KMS-11 (cell line): ENCODE measurements at regions not wholly inside any gene's neighbourhood (a gene's known extent, or its start where the extent isn't known, plus 50 kb on each side); places are given as distances from the start of the nearest gene placed in this dataset.

Experiments used
- H2AFZ ChIP-seq: fragments of 200-600 bp; sonication (generic); 2 replicates; pipeline ENCODE4 v1.6.1; 2016; ENCODE audit warnings: antibody characterized with exemption, mixed run types, low read depth
- H3K27ac ChIP-seq: fragments of 200-600 bp; sonication (generic); 2 replicates; pipeline ENCODE4 v1.6.1; 2016; ENCODE audit warnings: mild to moderate bottlenecking, mixed run types
- H3K27me3 ChIP-seq: fragments of 200-600 bp; sonication (generic); 2 replicates; pipeline ENCODE4 v1.6.1; 2017; ENCODE audit warnings: mild to moderate bottlenecking, low read depth, mixed run types, moderate library complexity; ENCODE audit not compliant: insufficient read depth
- H3K36me3 ChIP-seq: fragments of 200-600 bp; sonication (generic); 2 replicates; pipeline ENCODE4 v1.6.1; 2017; ENCODE audit warnings: mild to moderate bottlenecking, mixed run types; ENCODE audit not compliant: insufficient read depth
- H3K4me1 ChIP-seq: fragments of 200-600 bp; sonication (generic); 2 replicates; pipeline ENCODE4 v1.6.1; 2016; ENCODE audit warnings: mild to moderate bottlenecking, low read depth, mixed run types; ENCODE audit not compliant: poor library complexity, severe bottlenecking
- H3K4me2 ChIP-seq: fragments of 200-600 bp; sonication (generic); 2 replicates; pipeline ENCODE4 v1.7.0; 2016; ENCODE audit warnings: mild to moderate bottlenecking, mixed run types
- H3K4me3 ChIP-seq: fragments of 200-600 bp; sonication (generic); IDR thresholded peaks from 2 replicates; pipeline ENCODE4 v1.6.1; 2017; ENCODE audit warnings: low read depth, low read length, mixed read lengths; ENCODE audit not compliant: insufficient read depth
- H3K79me2 ChIP-seq: fragments of 200-600 bp; sonication (generic); 2 replicates; pipeline ENCODE4 v1.6.1; 2016; ENCODE audit warnings: low read depth, mixed run types; ENCODE audit not compliant: insufficient read depth
- H3K9ac ChIP-seq: fragments of 200-600 bp; sonication (generic); 2 replicates; pipeline ENCODE4 v1.6.1; 2016; ENCODE audit warnings: mild to moderate bottlenecking, mixed run types
- H4K20me1 ChIP-seq: fragments of 200-600 bp; sonication (generic); 2 replicates; pipeline ENCODE4 v1.6.1; 2016; ENCODE audit warnings: mild to moderate bottlenecking, mixed run types; ENCODE audit not compliant: insufficient read depth
- TF ChIP-seq, protein P1 (sequence below): fragments of 200-600 bp; sonication (generic); conservative IDR thresholded peaks from 2 replicates; pipeline ENCODE4 v1.6.1; 2017; ENCODE audit warnings: low read depth, mild to moderate bottlenecking, antibody characterized with exemption, low read length, moderate library complexity, mixed read lengths

DNA sequence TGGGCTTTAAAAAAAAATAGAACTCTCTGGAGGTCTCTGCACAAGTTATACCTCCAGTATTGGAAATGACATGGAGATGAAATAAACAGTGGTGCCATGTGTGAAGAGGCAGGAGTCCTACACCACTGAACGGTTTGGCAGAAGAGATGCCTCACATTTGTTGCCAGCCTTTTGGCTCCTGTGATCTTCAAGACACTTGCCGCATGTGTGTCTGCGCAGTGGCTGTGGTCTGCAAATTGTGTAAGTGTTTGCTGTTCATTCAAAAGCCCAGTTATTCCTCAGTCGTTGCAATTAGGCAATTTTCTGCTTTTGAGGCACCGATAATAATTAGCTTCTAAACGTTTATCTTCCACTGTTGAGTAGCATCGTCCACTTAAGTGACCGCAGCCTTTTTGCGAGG, 319.1 kb downstream of the BRD1 start:
- no peaks in the 10 kb centered on the region for H3K4me1 ChIP-seq
- TF ChIP-seq, protein P1, sequence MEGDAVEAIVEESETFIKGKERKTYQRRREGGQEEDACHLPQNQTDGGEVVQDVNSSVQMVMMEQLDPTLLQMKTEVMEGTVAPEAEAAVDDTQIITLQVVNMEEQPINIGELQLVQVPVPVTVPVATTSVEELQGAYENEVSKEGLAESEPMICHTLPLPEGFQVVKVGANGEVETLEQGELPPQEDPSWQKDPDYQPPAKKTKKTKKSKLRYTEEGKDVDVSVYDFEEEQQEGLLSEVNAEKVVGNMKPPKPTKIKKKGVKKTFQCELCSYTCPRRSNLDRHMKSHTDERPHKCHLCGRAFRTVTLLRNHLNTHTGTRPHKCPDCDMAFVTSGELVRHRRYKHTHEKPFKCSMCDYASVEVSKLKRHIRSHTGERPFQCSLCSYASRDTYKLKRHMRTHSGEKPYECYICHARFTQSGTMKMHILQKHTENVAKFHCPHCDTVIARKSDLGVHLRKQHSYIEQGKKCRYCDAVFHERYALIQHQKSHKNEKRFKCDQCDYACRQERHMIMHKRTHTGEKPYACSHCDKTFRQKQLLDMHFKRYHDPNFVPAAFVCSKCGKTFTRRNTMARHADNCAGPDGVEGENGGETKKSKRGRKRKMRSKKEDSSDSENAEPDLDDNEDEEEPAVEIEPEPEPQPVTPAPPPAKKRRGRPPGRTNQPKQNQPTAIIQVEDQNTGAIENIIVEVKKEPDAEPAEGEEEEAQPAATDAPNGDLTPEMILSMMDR: no peak
- no peaks in the 10 kb centered on the region for H4K20me1 ChIP-seq
- no peak overlapping the region for H3K4me3 ChIP-seq
- H3K79me2 ChIP-seq: no peaks in the 10 kb centered on the region
- H3K4me2 ChIP-seq: no peak overlapping the region
- H2AFZ ChIP-seq: no peak overlapping the region
- no peak overlapping the region for H3K9ac ChIP-seq
- H3K27ac ChIP-seq: no peak overlapping the region
- H3K36me3 ChIP-seq: no peaks in the 10 kb centered on the region
- no peaks in the 10 kb centered on the region for H3K27me3 ChIP-seq

DNA sequence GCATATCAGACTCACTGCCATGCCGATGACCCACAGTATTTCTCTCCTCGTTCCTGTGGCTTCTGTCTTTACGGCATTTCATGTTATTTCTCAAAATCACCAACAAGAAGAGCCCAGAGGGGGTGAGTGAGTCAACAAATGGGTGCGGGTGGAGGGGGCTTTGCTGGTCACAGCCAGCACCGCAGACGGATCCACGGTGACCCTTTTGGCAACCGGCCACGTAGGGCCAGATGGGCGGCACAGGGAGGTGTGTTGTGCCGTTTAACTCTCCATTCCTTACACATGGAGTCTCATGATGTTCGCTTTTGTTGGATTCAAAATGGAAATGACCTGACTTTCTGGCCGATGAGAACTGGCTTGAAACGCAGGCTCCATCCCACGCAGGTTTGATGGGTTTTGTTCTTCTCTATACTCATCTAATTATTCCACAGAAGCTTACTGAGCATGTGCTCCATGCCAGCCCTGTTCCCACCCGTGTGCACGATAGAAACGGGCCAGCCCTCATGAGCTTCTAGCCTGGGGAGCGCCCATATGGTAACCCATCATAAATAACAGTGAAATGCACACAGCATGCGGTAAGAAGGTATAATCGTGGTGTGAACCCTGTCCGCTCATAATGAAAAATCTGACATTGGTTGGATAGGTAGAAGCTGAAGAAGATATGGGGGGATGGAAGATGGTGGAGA, 319.9 kb downstream of the BRD1 start:
- TF ChIP-seq, protein P1: no peak
- no peaks in the 10 kb centered on the region for H3K36me3 ChIP-seq
- H3K27ac ChIP-seq: no peak overlapping the region
- no peaks in the 10 kb centered on the region for H3K4me1 ChIP-seq
- H3K9ac ChIP-seq: no peak overlapping the region
- no peaks in the 10 kb centered on the region for H3K79me2 ChIP-seq
- no peak overlapping the region for H3K4me3 ChIP-seq
- no peaks in the 10 kb centered on the region for H4K20me1 ChIP-seq
- H2AFZ ChIP-seq: no peak overlapping the region
- H3K4me2 ChIP-seq: no peak overlapping the region
- no peaks in the 10 kb centered on the region for H3K27me3 ChIP-seq

DNA sequence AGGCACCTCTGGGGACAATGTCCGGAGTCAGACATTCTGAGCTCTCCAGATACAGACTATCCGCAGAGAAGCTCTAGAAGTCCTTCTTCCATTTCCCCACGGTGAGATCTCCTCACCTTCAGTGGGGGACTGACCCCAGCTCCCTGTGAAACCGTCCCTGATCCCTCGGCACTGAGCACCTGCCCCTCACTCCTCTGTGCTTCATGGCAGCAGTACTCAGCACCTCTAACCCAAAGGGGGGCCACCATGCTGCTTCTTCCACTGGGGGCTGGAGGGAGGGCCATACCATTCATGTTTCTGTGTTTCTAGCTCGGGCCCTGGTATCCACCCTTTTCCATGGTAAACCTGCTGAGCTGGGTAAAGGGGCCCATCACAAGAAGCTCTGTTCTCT, 321.7 kb downstream of the BRD1 start:
- H3K9ac ChIP-seq: no peak overlapping the region
- TF ChIP-seq, protein P1: no peak
- no peaks in the 10 kb centered on the region for H4K20me1 ChIP-seq
- H3K79me2 ChIP-seq: no peaks in the 10 kb centered on the region
- no peaks in the 10 kb centered on the region for H3K36me3 ChIP-seq
- no peak overlapping the region for H3K4me3 ChIP-seq
- H3K4me2 ChIP-seq: no peak overlapping the region
- H2AFZ ChIP-seq: no peak overlapping the region
- H3K27me3 ChIP-seq: no peaks in the 10 kb centered on the region
- H3K4me1 ChIP-seq: no peaks in the 10 kb centered on the region
- H3K27ac ChIP-seq: no peak overlapping the region

DNA sequence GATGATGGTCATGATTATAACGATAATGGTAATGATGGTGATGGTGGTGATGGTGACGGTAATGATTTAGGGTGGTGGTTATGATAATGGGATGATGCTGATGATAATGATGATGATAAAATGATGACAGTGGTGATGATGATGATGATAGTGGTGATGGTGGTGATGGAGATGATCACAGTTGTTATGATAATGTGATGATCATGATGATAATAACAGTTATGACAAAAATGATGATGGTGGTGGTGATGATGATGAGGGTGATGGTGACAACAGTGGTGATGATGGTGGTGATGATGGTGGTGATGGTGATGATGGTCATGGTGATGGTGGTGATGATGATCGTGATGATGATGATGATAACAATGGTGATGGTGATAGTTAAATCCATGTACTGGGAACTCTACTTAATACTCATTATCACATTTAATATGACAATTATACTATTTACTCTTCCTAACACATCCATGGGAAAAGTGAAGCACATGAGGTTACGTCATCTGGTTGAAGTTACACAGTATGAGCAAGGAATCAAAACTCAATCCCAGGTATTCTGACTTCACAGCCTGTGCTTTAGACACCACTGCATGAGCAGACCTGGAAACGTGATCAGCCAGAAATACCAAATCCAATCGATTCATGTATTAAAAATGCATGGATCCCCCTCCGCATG, 322.2 kb downstream of the BRD1 start:
- Histone ChIP-seq H3K4me1 (no peaks in the 10 kb centered on the region), H4K20me1 (no peaks in the 10 kb centered on the region), H3K36me3 (no peaks in the 10 kb centered on the region), H2AFZ (no peak overlapping the region), H3K79me2 (no peaks in the 10 kb centered on the region), H3K4me2 (no peak overlapping the region), H3K27me3 (no peaks in the 10 kb centered on the region), H3K4me3 (no peak overlapping the region), H3K9ac (no peak overlapping the region), H3K27ac (no peak overlapping the region)
- TF ChIP-seq, protein P1: no peak
